HG02610 (cell line): ENCODE measurements at regions not wholly inside any gene's neighbourhood (a gene's known extent, or its start where the extent isn't known, plus 50 kb on each side); places are given as distances from the start of the nearest gene placed in this dataset.

Experiments
- ATAC-seq: cut with Tn5 transposase; IDR thresholded peaks from one replicate; pipeline ENCODE4 v1.9.1; 2021; ENCODE audit warnings: mild to moderate bottlenecking, moderate library complexity; ENCODE audit not compliant: unreplicated experiment

- no peak for ATAC-seq
Observed at GRCh38 chr13:40394304-40394985, 272.0 kb downstream of the FOXO1 start.

DNA sequence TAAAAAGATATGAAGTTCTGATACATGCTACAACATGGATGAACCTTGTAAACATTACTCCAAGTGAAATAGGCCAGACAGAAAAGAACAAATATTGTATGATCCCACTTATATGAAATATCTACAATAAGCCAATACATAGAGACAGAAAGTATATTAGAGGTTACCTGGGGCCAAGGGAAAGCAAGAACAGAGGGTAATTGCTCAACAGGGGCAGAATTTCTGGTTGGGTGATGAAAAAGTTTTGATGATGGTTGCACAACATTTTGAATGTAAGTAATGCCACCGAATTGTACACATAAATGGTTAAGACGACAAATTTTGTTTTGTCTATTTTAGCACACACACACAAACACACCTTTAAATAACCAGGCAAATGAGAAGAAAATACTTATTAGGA lies 268.4 kb downstream of the FOXO1 start:
- no peak for ATAC-seq

- ATAC-seq, result no peak
Observed at GRCh38 chr13:40399756-40400155, 266.7 kb downstream of the FOXO1 start.

DNA sequence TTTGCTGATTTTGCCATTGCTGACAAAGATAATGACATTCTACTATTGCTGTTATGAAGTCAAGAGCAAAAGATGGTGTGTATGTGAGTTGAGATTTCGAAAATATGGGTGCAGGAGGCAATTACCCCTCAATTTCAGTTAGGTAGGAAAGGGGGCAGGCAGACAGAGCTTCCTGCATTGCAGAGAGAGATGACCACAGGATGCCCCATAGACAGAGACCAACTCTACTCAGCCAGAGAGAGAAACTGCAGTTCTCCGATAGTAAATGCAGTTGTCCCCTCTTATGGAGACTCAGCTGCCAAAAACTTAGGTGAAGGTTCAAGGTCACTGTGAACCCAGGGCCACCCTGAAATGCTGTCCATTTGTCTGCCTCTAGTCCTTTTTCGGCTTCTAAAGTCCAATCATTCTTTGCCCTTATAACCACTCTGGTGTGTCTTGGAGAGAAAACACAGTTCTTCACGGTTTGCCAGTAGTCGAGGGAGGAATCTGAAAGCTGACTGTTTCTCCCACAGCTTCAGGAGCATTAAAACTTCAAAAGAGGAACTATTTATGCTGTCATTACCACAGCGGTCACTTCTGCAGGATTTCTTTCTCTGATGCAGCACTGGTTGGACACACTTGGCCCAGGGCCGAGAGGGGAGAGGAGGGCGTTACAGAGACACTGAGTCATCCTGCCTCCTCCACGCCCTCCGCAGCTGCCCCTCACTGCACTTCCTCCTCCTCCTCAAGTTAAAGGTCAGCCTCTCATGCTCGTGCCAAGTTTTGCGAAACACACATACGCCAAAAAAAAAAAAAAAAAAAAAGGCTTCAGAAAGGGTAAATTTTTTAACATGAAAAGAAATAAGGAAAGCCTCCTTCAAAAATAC lies 264.3 kb downstream of the FOXO1 start:
- ATAC-seq, result peak; percentile 92

- ATAC-seq, result no peak
Observed at GRCh38 chr13:40402931-40403431, 263.5 kb downstream of the FOXO1 start.

- no peak for ATAC-seq
Observed at GRCh38 chr13:40403509-40404241, 262.8 kb downstream of the FOXO1 start.

DNA sequence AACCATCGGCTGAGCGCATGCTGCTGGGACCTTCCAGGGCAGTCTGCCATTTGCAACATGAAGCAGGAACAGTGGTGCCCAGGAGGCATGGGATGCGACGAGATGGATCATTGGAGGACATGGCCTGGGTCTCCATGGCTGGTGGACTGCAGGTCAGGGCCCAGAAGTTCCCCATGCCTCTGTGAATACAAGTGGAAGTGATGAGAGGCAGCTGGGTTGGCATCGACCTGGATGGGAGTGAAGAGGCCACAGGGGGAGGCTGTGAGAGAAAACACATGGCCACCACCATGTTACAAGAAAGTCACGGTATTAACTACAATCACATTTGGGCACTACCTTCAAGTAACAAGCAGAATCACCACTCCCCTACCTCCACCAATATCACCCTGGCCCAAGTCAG lies 262.0 kb downstream of the FOXO1 start:
- ATAC-seq, result no peak

GRCh38 chr13:40404967-40405716 lies 261.3 kb downstream of the FOXO1 start:
- ATAC-seq, result no peak

DNA sequence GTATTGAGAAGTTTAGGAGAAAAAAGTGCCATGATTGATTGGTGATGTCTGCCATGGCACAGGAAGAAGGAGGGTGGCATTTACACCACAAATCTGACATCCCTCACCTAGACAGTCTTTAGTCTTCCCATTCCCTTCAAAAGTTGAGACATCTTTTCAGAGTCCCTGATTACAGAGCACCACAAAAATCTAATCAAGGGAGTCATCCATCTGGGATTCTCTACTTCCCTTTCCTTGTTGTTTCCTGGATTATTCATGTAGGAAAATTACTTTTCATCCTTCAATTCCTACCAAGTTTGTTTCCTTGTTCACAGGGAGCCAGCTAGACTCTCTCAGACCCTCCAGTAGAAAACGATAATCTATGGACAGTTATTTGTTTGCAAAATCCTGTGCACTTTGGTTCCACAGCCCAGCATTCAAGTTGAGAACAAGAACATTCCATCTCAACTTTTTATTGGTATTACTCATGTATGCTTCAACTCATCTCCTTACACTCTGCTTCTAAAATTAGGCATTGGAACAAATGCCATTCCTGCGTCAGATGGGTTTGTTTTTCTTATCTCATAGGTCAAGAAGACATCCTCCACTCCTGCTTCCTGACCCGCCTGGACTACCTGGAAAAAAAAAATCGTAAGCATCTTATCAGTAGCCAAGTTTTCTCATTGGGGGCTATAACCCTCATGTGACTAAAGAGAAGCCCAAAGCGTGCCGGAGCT lies 259.9 kb downstream of the FOXO1 start:
- no peak for ATAC-seq

GRCh38 chr13:40407567-40407966 lies 258.9 kb downstream of the FOXO1 start:
- no peak for ATAC-seq

GRCh38 chr13:40408602-40409001 lies 257.8 kb downstream of the FOXO1 start:
- no peak for ATAC-seq

- ATAC-seq, result no peak
Observed at GRCh38 chr13:40409278-40409677, 257.2 kb downstream of the FOXO1 start.

GRCh38 chr13:40410315-40410714 lies 256.1 kb downstream of the FOXO1 start:
- no peak for ATAC-seq

DNA sequence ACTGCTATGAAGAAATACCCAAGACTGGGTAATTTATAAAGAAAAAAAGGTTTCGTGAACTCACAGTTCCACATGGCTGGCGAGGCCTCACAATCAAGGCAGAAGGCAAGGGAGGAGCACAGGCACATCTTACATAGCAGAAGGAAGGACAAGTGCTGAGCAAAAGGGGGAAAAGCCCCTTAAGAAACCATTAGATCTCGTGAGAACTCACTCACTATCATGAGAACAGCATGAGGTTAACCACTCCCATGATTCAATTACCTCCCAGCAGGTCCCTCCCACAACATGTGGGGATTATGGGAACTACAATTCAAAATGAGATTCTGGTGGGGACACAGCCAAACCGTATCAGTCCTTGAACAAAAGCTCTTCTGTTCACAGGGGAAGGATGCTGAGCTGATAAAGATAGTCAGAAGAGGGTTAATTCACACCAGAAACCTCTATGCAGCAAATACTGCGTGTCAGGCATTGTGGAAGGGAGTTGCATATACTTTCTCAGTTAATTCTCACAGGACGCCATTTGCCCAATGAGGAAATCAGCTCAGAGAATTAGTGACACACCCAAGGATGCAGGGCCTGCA lies 246.2 kb downstream of the FOXO1 start:
- no peak for ATAC-seq

DNA sequence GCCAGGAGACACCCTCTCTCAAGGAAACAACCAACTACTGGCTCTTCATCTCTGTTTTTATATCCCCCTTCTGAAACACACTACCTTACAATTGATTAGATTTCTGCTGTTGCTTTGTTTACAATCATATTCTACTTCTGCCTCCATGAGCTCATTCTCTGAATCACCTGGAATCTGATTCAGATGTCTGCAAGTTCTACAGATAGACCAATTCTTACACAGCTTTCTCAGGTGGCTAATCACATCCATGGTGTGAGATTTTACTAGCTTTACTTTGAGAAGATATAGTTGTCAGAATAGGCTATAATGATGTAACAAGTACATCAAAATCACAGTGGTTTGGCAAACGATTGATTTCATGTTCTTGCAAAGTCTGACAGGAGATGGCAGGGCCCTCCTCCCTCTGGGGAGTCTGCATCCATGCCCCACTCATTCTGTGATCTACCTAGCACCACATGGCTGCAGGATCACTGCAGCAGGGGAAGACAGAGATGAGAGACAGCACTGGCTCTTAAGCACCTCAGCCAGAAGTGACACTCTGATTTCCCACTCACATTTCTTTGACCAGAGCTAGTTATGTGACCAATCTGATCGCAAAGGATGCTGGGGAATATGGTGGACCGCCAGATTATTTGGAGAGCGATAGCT lies 243.7 kb downstream of the FOXO1 start:
- ATAC-seq, result no peak

DNA sequence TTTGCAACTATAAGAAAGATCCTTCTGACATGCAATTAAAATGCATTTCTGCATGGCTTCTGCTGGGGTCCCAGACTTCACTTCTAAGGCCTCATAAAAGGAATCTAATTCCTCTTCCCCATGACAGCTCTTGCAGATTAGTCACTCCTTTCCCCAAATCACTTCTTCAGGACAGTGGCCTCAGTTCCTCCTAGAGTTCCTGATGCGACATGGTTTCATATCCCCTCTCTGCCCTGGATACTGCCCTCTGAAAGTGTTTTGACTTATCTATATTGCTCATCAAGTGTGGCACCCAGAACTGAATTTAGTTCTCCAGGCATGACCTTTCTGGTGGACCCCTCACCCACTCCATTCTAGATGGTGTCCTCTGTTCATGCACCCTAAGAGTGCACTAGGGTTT lies 238.1 kb downstream of the FOXO1 start:
- no peak for ATAC-seq

- no peak for ATAC-seq
Observed at GRCh38 chr13:40429706-40430545, 236.5 kb downstream of the FOXO1 start.
